Amniotic stem cell (primary cell): ENCODE measurements at regions not wholly inside any gene's neighbourhood (a gene's known extent, or its start where the extent isn't known, plus 50 kb on each side); places are given as distances from the start of the nearest gene placed in this dataset.
"Not testable (repeated sequence)": the region's sequence is repeated elsewhere in the genome, so short reads cannot be mapped to it uniquely, and the experiment has no call there.

Source experiments
- DNase-seq: peaks from one replicate; lab custom pipeline; 2025; lab: John Stamatoyannopoulos, UW

- DNase-seq = no peak
These were observed 782.8 kb upstream of the NUDT12 start for GRCh38 chr5:104345222-104346016.

- DNase-seq = peak; percentile 35
These were observed 782.2 kb upstream of the NUDT12 start for GRCh38 chr5:104344809-104345208.

GRCh38 chr5:104327801-104328200 lies 765.2 kb upstream of the NUDT12 start:
- DNase-seq = no peak

GRCh38 chr5:104326966-104327365 lies 764.4 kb upstream of the NUDT12 start:
- DNase-seq = no peak

- no peak for DNase-seq
These were observed 762.8 kb upstream of the NUDT12 start for GRCh38 chr5:104325356-104325755.

GRCh38 chr5:104316676-104317075 lies 754.1 kb upstream of the NUDT12 start:
- DNase-seq = not testable (repeated sequence)

GRCh38 chr5:104312481-104312880 lies 749.9 kb upstream of the NUDT12 start:
- no peak for DNase-seq

- DNase-seq = no peak
These were observed 743.0 kb upstream of the NUDT12 start for GRCh38 chr5:104305602-104306001.

GRCh38 chr5:104299998-104300706 lies 737.6 kb upstream of the NUDT12 start:
- DNase-seq = no peak

GRCh38 chr5:104298518-104298917 lies 735.9 kb upstream of the NUDT12 start:
- no peak for DNase-seq

GRCh38 chr5:104297076-104297475 lies 734.5 kb upstream of the NUDT12 start:
- no peak for DNase-seq

GRCh38 chr5:104295991-104296390 lies 733.4 kb upstream of the NUDT12 start:
- no peak for DNase-seq

GRCh38 chr5:104283136-104283535 lies 720.5 kb upstream of the NUDT12 start:
- no peak for DNase-seq

GRCh38 chr5:104273725-104274124 lies 711.1 kb upstream of the NUDT12 start:
- DNase-seq = no peak

- DNase-seq = no peak
These were observed 704.9 kb upstream of the NUDT12 start for GRCh38 chr5:104267320-104268015.

- no peak for DNase-seq
These were observed 703.6 kb upstream of the NUDT12 start for GRCh38 chr5:104266161-104266560.

GRCh38 chr5:104265531-104266140 lies 703.0 kb upstream of the NUDT12 start:
- no peak for DNase-seq

GRCh38 chr5:104247260-104247659 lies 684.7 kb upstream of the NUDT12 start:
- DNase-seq = no peak

- no peak for DNase-seq
These were observed 678.5 kb upstream of the NUDT12 start for GRCh38 chr5:104241046-104241445.

- no peak for DNase-seq
These were observed 675.0 kb upstream of the NUDT12 start for GRCh38 chr5:104237586-104237985.

- no peak for DNase-seq
These were observed 661.5 kb upstream of the NUDT12 start for GRCh38 chr5:104223885-104224773.
